ENCODE measurements at regions not wholly inside any gene's neighbourhood (a gene's known extent, or its start where the extent isn't known, plus 50 kb on each side); places are given as distances from the start of the nearest gene placed in this dataset.

DNA sequence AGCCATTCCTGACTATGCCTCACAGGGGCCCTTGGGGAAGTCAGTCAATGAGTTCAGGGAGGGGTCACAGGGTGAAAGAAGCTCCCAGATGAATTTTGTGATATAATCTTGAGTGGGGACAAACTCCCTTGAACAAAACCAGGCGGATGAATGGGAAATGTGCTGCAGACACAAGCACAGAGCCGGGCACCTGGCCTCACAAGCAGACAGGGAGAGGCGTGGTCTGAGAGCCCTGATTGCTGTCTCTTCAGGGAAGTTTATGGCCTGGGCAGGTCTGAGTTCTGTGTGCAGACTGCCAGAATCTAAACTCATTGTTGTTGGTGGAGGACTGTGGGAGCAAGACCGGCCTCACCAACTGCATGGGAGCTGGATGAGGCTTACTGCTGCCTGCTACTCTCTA lies 591.8 kb downstream of the EPHA3 start:
- H3K79me2 ChIP-seq (ENCODE audit: control insufficient read depth, insufficient read depth, low read length) = no peaks in the 10 kb centered on the region
- intact Hi-C loops (cut with micrococcal nuclease) = no loop called here
- CTCF ChIA-PET = no interaction called here
- no peak overlapping the region for H3K27ac Mint-ChIP-seq
- no peak overlapping the region for H2AFZ ChIP-seq (ENCODE audit: insufficient read depth, low read depth, low read length, poor library complexity, severe bottlenecking)
- WGBS (ENCODE audit: insufficient coverage) = 83% methylated on average over 4 of the region's 4 CpGs
- no peaks in the 10 kb centered on the region for H3K4me1 Mint-ChIP-seq
- no peak for TF ChIP-seq EZH2 (IDR thresholded peaks at IDR 0.05; ENCODE audit: borderline replicate concordance, insufficient read depth, low read depth, low read length, poor library complexity, severe bottlenecking)
- TF ChIP-seq, protein P1, sequence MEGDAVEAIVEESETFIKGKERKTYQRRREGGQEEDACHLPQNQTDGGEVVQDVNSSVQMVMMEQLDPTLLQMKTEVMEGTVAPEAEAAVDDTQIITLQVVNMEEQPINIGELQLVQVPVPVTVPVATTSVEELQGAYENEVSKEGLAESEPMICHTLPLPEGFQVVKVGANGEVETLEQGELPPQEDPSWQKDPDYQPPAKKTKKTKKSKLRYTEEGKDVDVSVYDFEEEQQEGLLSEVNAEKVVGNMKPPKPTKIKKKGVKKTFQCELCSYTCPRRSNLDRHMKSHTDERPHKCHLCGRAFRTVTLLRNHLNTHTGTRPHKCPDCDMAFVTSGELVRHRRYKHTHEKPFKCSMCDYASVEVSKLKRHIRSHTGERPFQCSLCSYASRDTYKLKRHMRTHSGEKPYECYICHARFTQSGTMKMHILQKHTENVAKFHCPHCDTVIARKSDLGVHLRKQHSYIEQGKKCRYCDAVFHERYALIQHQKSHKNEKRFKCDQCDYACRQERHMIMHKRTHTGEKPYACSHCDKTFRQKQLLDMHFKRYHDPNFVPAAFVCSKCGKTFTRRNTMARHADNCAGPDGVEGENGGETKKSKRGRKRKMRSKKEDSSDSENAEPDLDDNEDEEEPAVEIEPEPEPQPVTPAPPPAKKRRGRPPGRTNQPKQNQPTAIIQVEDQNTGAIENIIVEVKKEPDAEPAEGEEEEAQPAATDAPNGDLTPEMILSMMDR (IDR thresholded peaks at IDR 0.05) = no peak
- ATAC-seq (ENCODE audit: low read depth) = no peak
- no peaks in the 10 kb centered on the region for H3K27me3 Mint-ChIP-seq
- H4K20me1 ChIP-seq (ENCODE audit: control insufficient read depth, insufficient read depth, low read length, poor library complexity, severe bottlenecking) = no peaks in the 10 kb centered on the region
- no peak overlapping the region for H3K27ac ChIP-seq (ENCODE audit: low read length in 2 of 2)
- POLR2A ChIA-PET = no interaction called here
- no peak overlapping the region for H3K4me3 ChIP-seq (ENCODE audit: control extremely low read depth in 1 of 5, extremely low read depth in 1 of 5, insufficient read depth in 1 of 5, low read depth in 2 of 5, low read length in 4 of 5)
- H3K36me3 ChIP-seq (replicated peaks in 1 of 2; ENCODE audit: control extremely low read depth in 1 of 2, control insufficient read depth in 1 of 2, extremely low read depth in 1 of 2, insufficient read depth in 2 of 2, low read length in 1 of 2) = no peaks in the 10 kb centered on the region
- H3K9ac ChIP-seq (ENCODE audit: low read length) = no peak overlapping the region
- H3K4me3 Mint-ChIP-seq = no peak overlapping the region
- peaks cover 0 to 6% (median 0%) of the 10 kb centered on the region in 3 donors for H3K9me3 ChIP-seq (ENCODE audit: control extremely low read depth in 1 of 3, control insufficient read depth in 2 of 3, insufficient read depth in 1 of 3, low read length in 2 of 3)
- H3K27me3 ChIP-seq (replicated peaks in 1 of 4; ENCODE audit: control extremely low read depth in 1 of 4, control insufficient read depth in 3 of 4, insufficient read depth in 4 of 4, low read length in 3 of 4) = no peaks in the 10 kb centered on the region
- H3K4me1 ChIP-seq (ENCODE audit: control insufficient read depth in 2 of 2, insufficient read depth in 2 of 2, low read length in 2 of 2) = no peaks in the 10 kb centered on the region
- no peak for DNase-seq
- no peak overlapping the region for H3K4me2 ChIP-seq (replicated peaks; ENCODE audit: low read depth, low read length, poor library complexity, severe bottlenecking)
- peaks cover 2% of the 10 kb centered on the region for H3K9me3 Mint-ChIP-seq (ENCODE audit: insufficient read depth)

DNA sequence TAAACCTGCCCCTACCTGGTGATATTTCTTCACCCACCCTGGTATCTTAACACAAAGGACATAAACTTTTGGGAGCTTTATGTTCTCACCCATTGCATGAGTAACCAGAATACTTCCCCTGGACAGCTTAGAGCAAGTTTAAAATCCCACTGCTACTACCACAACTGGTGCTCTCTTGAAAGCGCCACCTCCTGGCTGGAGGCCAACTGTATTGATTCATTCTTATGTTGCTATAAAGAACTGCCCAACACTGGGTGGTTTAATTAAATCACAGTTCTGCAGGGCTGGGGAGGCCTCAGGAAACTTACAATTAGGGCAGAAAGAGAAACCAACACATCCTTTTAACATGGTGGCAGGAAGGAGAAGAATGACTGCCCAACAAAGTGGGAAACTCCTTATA lies 592.4 kb downstream of the EPHA3 start:
- H3K79me2 ChIP-seq (ENCODE audit: control insufficient read depth, insufficient read depth, low read length) = no peaks in the 10 kb centered on the region
- H3K4me3 ChIP-seq (ENCODE audit: control extremely low read depth in 1 of 5, extremely low read depth in 1 of 5, insufficient read depth in 1 of 5, low read depth in 2 of 5, low read length in 4 of 5) = no peak overlapping the region
- Mint-ChIP-seq H3K27me3 (no peaks in the 10 kb centered on the region), H3K27ac (no peak overlapping the region), H3K9me3 (ENCODE audit: insufficient read depth) (peaks cover 2% of the 10 kb centered on the region), H3K4me3 (no peak overlapping the region), H3K4me1 (no peaks in the 10 kb centered on the region)
- no peak overlapping the region for H3K4me2 ChIP-seq (replicated peaks; ENCODE audit: low read depth, low read length, poor library complexity, severe bottlenecking)
- CTCF ChIA-PET = no interaction called here
- WGBS (ENCODE audit: insufficient coverage) = no CpG with 5 or more reads among the region's 1 CpG
- H3K27ac ChIP-seq (ENCODE audit: low read length in 2 of 2) = no peak overlapping the region
- peaks cover 0 to 6% (median 0%) of the 10 kb centered on the region in 3 donors for H3K9me3 ChIP-seq (ENCODE audit: control extremely low read depth in 1 of 3, control insufficient read depth in 2 of 3, insufficient read depth in 1 of 3, low read length in 2 of 3)
- H4K20me1 ChIP-seq (ENCODE audit: control insufficient read depth, insufficient read depth, low read length, poor library complexity, severe bottlenecking) = no peaks in the 10 kb centered on the region
- H2AFZ ChIP-seq (ENCODE audit: insufficient read depth, low read depth, low read length, poor library complexity, severe bottlenecking) = no peak overlapping the region
- no peak for ATAC-seq (ENCODE audit: low read depth)
- POLR2A ChIA-PET = no interaction called here
- no peaks in the 10 kb centered on the region for H3K4me1 ChIP-seq (ENCODE audit: control insufficient read depth in 2 of 2, insufficient read depth in 2 of 2, low read length in 2 of 2)
- no peak for TF ChIP-seq EZH2 (IDR thresholded peaks at IDR 0.05; ENCODE audit: borderline replicate concordance, insufficient read depth, low read depth, low read length, poor library complexity, severe bottlenecking)
- TF ChIP-seq, protein P1 (IDR thresholded peaks at IDR 0.05) = no peak
- no peak overlapping the region for H3K9ac ChIP-seq (ENCODE audit: low read length)
- no peaks in the 10 kb centered on the region for H3K36me3 ChIP-seq (replicated peaks in 1 of 2; ENCODE audit: control extremely low read depth in 1 of 2, control insufficient read depth in 1 of 2, extremely low read depth in 1 of 2, insufficient read depth in 2 of 2, low read length in 1 of 2)
- H3K27me3 ChIP-seq (replicated peaks in 1 of 4; ENCODE audit: control extremely low read depth in 1 of 4, control insufficient read depth in 3 of 4, insufficient read depth in 4 of 4, low read length in 3 of 4) = no peaks in the 10 kb centered on the region
- no peak for DNase-seq
- intact Hi-C loops (cut with micrococcal nuclease) = no loop called here
